ENCODE measurements at regions not wholly inside any gene's neighbourhood (a gene's known extent, or its start where the extent isn't known, plus 50 kb on each side); places are given as distances from the start of the nearest gene placed in this dataset.
"Not testable (repeated sequence)": the region's sequence is repeated elsewhere in the genome, so short reads cannot be mapped to it uniquely, and the experiment has no call there.

- no peak for DNase-seq
- Mint-ChIP-seq H3K4me3 (no peak overlapping the region), H3K36me3 (ENCODE audit: low read depth) (peaks cover 4% of the 10 kb centered on the region), H3K9me3 (no peaks in the 10 kb centered on the region), H3K27me3 (peaks cover 11% of the 10 kb centered on the region), H3K4me1 (peaks cover 22% of the 10 kb centered on the region), H3K27ac (no peak overlapping the region)
- ChIA-PET CTCF (no interaction called here), POLR2A (no interaction called here)
Measured at GRCh38 chr3:194189243-194189791, 53.4 kb downstream of the HES1 start.

GRCh38 chr3:194191850-194192249, 55.9 kb downstream of the HES1 start:
- H3K27ac Mint-ChIP-seq; DNase-seq; CTCF ChIA-PET; H3K9me3 Mint-ChIP-seq; POLR2A ChIA-PET; H3K4me3 Mint-ChIP-seq; H3K36me3 Mint-ChIP-seq (ENCODE audit: low read depth): not testable (repeated sequence)
- Mint-ChIP-seq H3K4me1 (peaks cover 29% of the 10 kb centered on the region), H3K27me3 (peaks cover 10% of the 10 kb centered on the region)

GRCh38 chr3:194194051-194194756, 58.3 kb downstream of the HES1 start:
- ChIA-PET CTCF (interaction anchor here (0.7 kb wide), 1 partner anchor 71 kb away, joined by 3 read pairs; no protein-coding TSS in a partner anchor), POLR2A (no interaction called here)
- peaks cover 4% of the 10 kb centered on the region for H3K36me3 Mint-ChIP-seq (ENCODE audit: low read depth)
- no peaks in the 10 kb centered on the region for H3K9me3 Mint-ChIP-seq
- H3K27ac Mint-ChIP-seq: no peak overlapping the region
- peaks cover 28% of the 10 kb centered on the region for H3K27me3 Mint-ChIP-seq
- no peak overlapping the region for H3K4me3 Mint-ChIP-seq
- peaks cover 17% of the 10 kb centered on the region for H3K4me1 Mint-ChIP-seq
- DNase-seq: no peak

GRCh38 chr3:194194757-194195085, 58.8 kb downstream of the HES1 start:
- peaks cover 30% of the 10 kb centered on the region for H3K27me3 Mint-ChIP-seq
- H3K4me1 Mint-ChIP-seq: peaks cover 17% of the 10 kb centered on the region
- ChIA-PET CTCF (no interaction called here), POLR2A (no interaction called here)
- H3K36me3 Mint-ChIP-seq (ENCODE audit: low read depth): peaks cover 4% of the 10 kb centered on the region
- no peak overlapping the region for H3K27ac Mint-ChIP-seq
- no peaks in the 10 kb centered on the region for H3K9me3 Mint-ChIP-seq
- no peak for DNase-seq
- no peak overlapping the region for H3K4me3 Mint-ChIP-seq

- POLR2A ChIA-PET: no interaction called here
- CTCF ChIA-PET: no interaction called here
- no peaks in the 10 kb centered on the region for H3K9me3 Mint-ChIP-seq
- peaks cover 38% of the 10 kb centered on the region for H3K27me3 Mint-ChIP-seq
- H3K4me3 Mint-ChIP-seq: no peak overlapping the region
- no peak overlapping the region for H3K27ac Mint-ChIP-seq
- peaks cover 4% of the 10 kb centered on the region for H3K36me3 Mint-ChIP-seq (ENCODE audit: low read depth)
- DNase-seq: no peak
- H3K4me1 Mint-ChIP-seq: peaks cover 17% of the 10 kb centered on the region
Measured at GRCh38 chr3:194195611-194196010, 59.7 kb downstream of the HES1 start.

GRCh38 chr3:194196876-194197275, 60.9 kb downstream of the HES1 start:
- Mint-ChIP-seq H3K9me3 (no peaks in the 10 kb centered on the region), H3K4me1 (peaks cover 17% of the 10 kb centered on the region), H3K4me3 (no peak overlapping the region), H3K36me3 (ENCODE audit: low read depth) (peaks cover 4% of the 10 kb centered on the region), H3K27me3 (peaks cover 43% of the 10 kb centered on the region), H3K27ac (no peak overlapping the region)
- ChIA-PET POLR2A (no interaction called here), CTCF (no interaction called here)
- no peak for DNase-seq

GRCh38 chr3:194197396-194197960, 61.5 kb downstream of the HES1 start:
- H3K27me3 Mint-ChIP-seq: peaks cover 47% of the 10 kb centered on the region
- DNase-seq: no peak
- POLR2A ChIA-PET: no interaction called here
- CTCF ChIA-PET: no interaction called here
- no peak overlapping the region for H3K27ac Mint-ChIP-seq
- peaks cover 19% of the 10 kb centered on the region for H3K4me1 Mint-ChIP-seq
- peaks cover 4% of the 10 kb centered on the region for H3K36me3 Mint-ChIP-seq (ENCODE audit: low read depth)
- no peaks in the 10 kb centered on the region for H3K9me3 Mint-ChIP-seq
- no peak overlapping the region for H3K4me3 Mint-ChIP-seq

- CTCF ChIA-PET: no interaction called here
- Mint-ChIP-seq H3K9me3 (no peaks in the 10 kb centered on the region), H3K27ac (no peak overlapping the region), H3K4me1 (peaks cover 24% of the 10 kb centered on the region), H3K36me3 (ENCODE audit: low read depth) (peaks cover 4% of the 10 kb centered on the region), H3K4me3 (no peak overlapping the region), H3K27me3 (peaks cover 52% of the 10 kb centered on the region)
- no peak for DNase-seq
- POLR2A ChIA-PET: no interaction called here
Measured at GRCh38 chr3:194197981-194198695, 62.2 kb downstream of the HES1 start.

GRCh38 chr3:194198938-194199337, 63.0 kb downstream of the HES1 start:
- Mint-ChIP-seq H3K27ac (no peak overlapping the region), H3K36me3 (ENCODE audit: low read depth) (no peaks in the 10 kb centered on the region), H3K4me3 (no peak overlapping the region), H3K27me3 (peaks cover 58% of the 10 kb centered on the region), H3K4me1 (peaks cover 27% of the 10 kb centered on the region), H3K9me3 (no peaks in the 10 kb centered on the region)
- ChIA-PET CTCF (no interaction called here), POLR2A (no interaction called here)
- no peak for DNase-seq

- Mint-ChIP-seq H3K9me3 (no peaks in the 10 kb centered on the region), H3K27ac (no peak overlapping the region), H3K36me3 (ENCODE audit: low read depth) (no peaks in the 10 kb centered on the region), H3K27me3 (peaks cover 66% of the 10 kb centered on the region), H3K4me1 (peaks cover 24% of the 10 kb centered on the region), H3K4me3 (no peak overlapping the region)
- no peak for DNase-seq
- ChIA-PET CTCF (no interaction called here), POLR2A (no interaction called here)
Measured at GRCh38 chr3:194200422-194201081, 64.6 kb downstream of the HES1 start.

GRCh38 chr3:194201953-194202666, 66.2 kb downstream of the HES1 start:
- H3K36me3 Mint-ChIP-seq (ENCODE audit: low read depth): no peaks in the 10 kb centered on the region
- peaks cover 27% of the 10 kb centered on the region for H3K4me1 Mint-ChIP-seq
- H3K4me3 Mint-ChIP-seq: no peak overlapping the region
- CTCF ChIA-PET: no interaction called here
- POLR2A ChIA-PET: no interaction called here
- no peak for DNase-seq
- no peak overlapping the region for H3K27ac Mint-ChIP-seq
- no peaks in the 10 kb centered on the region for H3K9me3 Mint-ChIP-seq
- peaks cover 73% of the 10 kb centered on the region for H3K27me3 Mint-ChIP-seq

- Mint-ChIP-seq H3K36me3 (ENCODE audit: low read depth) (no peaks in the 10 kb centered on the region), H3K4me1 (peaks cover 27% of the 10 kb centered on the region), H3K27ac (no peak overlapping the region), H3K27me3 (peaks cover 62% of the 10 kb centered on the region), H3K4me3 (peak overlapping the region; percentile 71), H3K9me3 (no peaks in the 10 kb centered on the region)
- no peak for DNase-seq
- POLR2A ChIA-PET: no interaction called here
- CTCF ChIA-PET: interaction anchor here (1.0 kb wide), 1 partner anchor 112 kb away, joined by 5 read pairs; no protein-coding TSS in a partner anchor
Measured at GRCh38 chr3:194203482-194204041, 67.6 kb downstream of the HES1 start.
